Sigmoid colon (tissue), 4 donors: ENCODE measurements at regions not wholly inside any gene's neighbourhood (a gene's known extent, or its start where the extent isn't known, plus 50 kb on each side); places are given as distances from the start of the nearest gene placed in this dataset.

Experiments used
- EP300 ChIP-seq, 4 donors: sonication (generic); formaldehyde crosslinking; IDR thresholded peaks; one replicate each; pipeline ENCODE4 v1.6.1; 2017; ENCODE audit warnings: antibody characterized with exemption in 4 of 4
- POLR2A ChIP-seq, 2 donors: fragments of 450-650 bp; IDR thresholded peaks; one replicate each; pipeline ENCODE4 v1.6.1; 2016; ENCODE audit warnings: antibody characterized with exemption in 2 of 2, mild to moderate bottlenecking in 2 of 2, moderate library complexity in 2 of 2
- POLR2AphosphoS5 ChIP-seq, 4 donors: sonication (generic); formaldehyde crosslinking; IDR thresholded peaks; one replicate each; pipeline ENCODE4 v1.6.1; 2017; ENCODE audit warnings: antibody characterized with exemption in 4 of 4
- TF ChIP-seq, protein P1 (sequence below), 4 experiments: fragments of 450-650 bp in 3 of 4; fragments of 200-600 bp in 1 of 4; IDR thresholded peaks; one replicate each; pipeline ENCODE4 v1.5.1; 2016 to 2019; ENCODE audit warnings: antibody characterized with exemption in 4 of 4, mild to moderate bottlenecking in 3 of 4, moderate library complexity in 2 of 4

DNA sequence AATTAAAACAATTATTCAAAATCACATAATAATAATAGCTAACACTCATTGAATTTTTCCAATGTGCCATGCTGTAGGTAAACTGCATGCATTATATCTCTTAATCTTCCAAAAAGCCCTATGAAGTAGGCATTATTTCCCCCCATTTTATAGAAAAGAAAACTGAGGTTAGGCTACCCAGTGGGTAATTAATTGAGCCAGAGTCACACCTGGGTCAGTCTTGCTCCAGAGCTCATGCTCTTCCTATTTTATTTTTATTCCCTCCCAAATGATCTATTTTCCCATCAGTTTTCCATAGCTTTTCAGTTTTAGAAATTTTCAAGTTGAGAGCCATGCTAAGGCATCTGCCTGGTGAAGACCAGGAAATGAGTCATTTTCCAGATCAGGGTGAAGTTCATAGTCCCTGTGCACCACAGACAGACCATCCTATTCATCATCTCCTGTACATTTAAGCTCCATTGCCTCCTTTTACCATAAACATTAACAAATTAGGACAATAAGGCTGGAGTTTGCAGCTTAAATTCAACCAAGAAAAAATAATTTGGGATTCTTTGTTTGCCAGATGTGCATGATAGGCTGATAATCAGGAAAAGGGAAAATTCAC is 417.3 kb downstream of the OTOL1 start:
- TF ChIP-seq, protein P1, sequence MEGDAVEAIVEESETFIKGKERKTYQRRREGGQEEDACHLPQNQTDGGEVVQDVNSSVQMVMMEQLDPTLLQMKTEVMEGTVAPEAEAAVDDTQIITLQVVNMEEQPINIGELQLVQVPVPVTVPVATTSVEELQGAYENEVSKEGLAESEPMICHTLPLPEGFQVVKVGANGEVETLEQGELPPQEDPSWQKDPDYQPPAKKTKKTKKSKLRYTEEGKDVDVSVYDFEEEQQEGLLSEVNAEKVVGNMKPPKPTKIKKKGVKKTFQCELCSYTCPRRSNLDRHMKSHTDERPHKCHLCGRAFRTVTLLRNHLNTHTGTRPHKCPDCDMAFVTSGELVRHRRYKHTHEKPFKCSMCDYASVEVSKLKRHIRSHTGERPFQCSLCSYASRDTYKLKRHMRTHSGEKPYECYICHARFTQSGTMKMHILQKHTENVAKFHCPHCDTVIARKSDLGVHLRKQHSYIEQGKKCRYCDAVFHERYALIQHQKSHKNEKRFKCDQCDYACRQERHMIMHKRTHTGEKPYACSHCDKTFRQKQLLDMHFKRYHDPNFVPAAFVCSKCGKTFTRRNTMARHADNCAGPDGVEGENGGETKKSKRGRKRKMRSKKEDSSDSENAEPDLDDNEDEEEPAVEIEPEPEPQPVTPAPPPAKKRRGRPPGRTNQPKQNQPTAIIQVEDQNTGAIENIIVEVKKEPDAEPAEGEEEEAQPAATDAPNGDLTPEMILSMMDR (IDR thresholded peaks at IDR 0.05) = no peak
- no peak for TF ChIP-seq POLR2A (IDR thresholded peaks at IDR 0.05)
- TF ChIP-seq POLR2AphosphoS5 (IDR thresholded peaks at IDR 0.05) = no peak
- TF ChIP-seq EP300 (IDR thresholded peaks at IDR 0.05) = no peak
